NT2/D1 (cell line): ENCODE measurements at regions not wholly inside any gene's neighbourhood (a gene's known extent, or its start where the extent isn't known, plus 50 kb on each side); places are given as distances from the start of the nearest gene placed in this dataset.

Source experiments
- SUZ12 ChIP-seq: IDR thresholded peaks from 2 replicates; pipeline ENCODE4 v1.6.1; 2011; ENCODE audit not compliant: insufficient read length, insufficient read depth; ENCODE audit errors: extremely low read depth
- YY1 ChIP-seq: IDR thresholded peaks from 2 replicates; pipeline ENCODE4 v1.6.1; 2011; ENCODE audit not compliant: insufficient read length, insufficient read depth
- ZNF274 ChIP-seq: IDR thresholded peaks from 2 replicates; pipeline ENCODE4 v1.6.1; 2011; ENCODE audit warnings: mild to moderate bottlenecking, low read depth, low read length

GRCh38 chr13:106721599-106721998 lies 153.7 kb upstream of the ARGLU1 start:
- TF ChIP-seq ZNF274 (no peak), YY1 (no peak), SUZ12 (no peak)
